ENCODE measurements at regions not wholly inside any gene's neighbourhood (a gene's known extent, or its start where the extent isn't known, plus 50 kb on each side); places are given as distances from the start of the nearest gene placed in this dataset.

- DNase-seq: peak; percentile 23
Measured at GRCh38 chr11:70733327-70734325, 335.3 kb downstream of the CTTN start.

GRCh38 chr11:70734379-70734778, 336.1 kb downstream of the CTTN start:
- no peak for DNase-seq

GRCh38 chr11:70734911-70735310, 336.6 kb downstream of the CTTN start:
- DNase-seq: no peak

GRCh38 chr11:70735976-70736375, 337.6 kb downstream of the CTTN start:
- no peak for DNase-seq

DNA sequence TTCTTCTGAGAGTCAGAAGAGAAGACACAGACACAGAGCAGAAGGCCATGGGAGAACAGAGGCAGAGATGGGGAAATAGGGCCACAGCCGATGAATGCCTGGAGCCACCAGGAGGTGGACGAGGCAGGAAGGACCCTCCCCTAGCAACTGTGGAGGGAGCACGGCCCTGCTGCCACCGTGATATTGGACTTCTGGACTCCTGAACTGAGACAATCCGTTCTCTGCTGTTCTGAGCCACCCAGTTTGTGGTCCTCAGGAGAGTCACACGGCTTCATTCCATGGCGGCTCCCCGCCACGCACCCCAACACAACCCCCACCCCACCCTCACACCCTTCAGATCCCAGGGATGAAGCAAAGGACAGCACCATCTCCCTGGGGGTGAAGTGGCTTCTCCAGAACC, 338.1 kb downstream of the CTTN start:
- no peak for DNase-seq

DNA sequence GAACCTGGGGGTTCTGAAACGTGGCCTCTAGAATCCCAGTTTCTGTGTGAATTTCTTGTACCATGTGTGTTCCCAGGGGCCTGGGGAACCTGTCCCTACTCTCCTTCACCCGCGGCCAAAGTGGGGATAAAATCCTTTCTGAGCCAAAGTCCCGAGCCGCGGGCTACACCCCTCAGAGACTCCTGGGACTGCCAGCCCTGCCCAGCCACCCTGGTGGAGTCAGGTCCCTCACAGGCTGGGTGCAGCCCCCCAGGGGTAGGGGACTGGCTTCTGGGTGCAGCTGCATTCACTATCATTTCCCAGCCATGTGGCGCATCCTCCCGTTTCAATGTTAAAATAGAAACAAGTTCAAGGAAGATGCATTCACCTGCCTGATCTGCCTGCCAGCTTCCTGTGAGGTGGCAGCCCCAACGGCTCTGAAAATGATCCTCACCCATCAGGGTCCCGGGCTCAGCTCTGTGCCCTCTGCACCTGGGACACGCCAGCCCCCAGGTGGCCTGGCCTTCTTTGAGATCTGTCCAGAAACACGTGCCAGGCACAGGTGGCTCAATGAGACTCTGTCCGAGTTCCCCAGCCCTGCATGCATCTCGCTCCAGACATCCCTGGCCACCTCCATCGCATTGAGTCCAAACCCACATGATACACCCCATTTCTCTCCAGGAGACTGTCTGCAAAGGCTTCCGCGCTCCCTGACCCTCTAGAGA, 338.8 kb downstream of the CTTN start:
- DNase-seq: no peak

GRCh38 chr11:70737816-70738630, 339.7 kb downstream of the CTTN start:
- no peak for DNase-seq

GRCh38 chr11:70738661-70739060, 340.3 kb downstream of the CTTN start:
- DNase-seq: no peak

DNA sequence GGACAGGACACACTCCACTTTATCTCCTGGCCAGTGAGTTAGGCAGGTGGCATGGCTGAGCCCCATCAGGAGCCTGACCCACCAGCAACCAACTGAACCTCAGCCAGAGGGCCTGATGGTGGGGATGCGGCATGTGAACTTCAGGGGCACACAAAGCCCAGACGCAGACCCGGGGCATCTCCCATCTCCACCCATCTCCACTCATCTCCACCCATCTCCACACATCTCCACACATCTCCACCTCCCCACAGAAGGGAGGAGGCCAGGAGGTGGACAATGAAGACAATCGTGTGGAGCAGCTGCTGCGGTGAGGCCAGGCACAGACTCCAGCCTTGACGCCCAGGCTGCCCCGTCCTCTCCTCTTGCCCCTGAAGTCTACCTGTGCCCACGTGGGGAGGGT, 340.8 kb downstream of the CTTN start:
- DNase-seq: no peak

GRCh38 chr11:70739811-70740487, 341.6 kb downstream of the CTTN start:
- peak; percentile 74 for DNase-seq

- DNase-seq: peak; percentile 68
Measured at GRCh38 chr11:70740488-70740851, 342.1 kb downstream of the CTTN start.

DNA sequence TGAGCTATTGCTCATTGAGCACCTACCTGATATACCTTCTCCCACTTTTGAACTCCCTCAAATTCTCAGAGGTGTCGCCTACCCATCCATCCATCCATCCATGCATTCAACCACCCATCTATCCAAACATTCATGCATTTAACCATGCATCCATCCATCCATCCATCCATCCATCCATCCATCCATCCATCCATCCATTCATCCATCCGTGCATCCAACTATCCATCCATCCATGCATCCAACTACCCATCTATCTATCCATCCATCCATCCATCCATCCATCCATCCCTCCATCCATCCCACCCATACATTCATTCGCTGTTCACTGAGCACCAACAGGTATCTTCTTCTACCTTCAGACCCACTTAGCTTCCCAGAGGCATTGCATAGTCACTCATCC, 342.8 kb downstream of the CTTN start:
- DNase-seq: no peak

- peak; percentile 72 for DNase-seq
Measured at GRCh38 chr11:70742553-70743291, 344.4 kb downstream of the CTTN start.

DNA sequence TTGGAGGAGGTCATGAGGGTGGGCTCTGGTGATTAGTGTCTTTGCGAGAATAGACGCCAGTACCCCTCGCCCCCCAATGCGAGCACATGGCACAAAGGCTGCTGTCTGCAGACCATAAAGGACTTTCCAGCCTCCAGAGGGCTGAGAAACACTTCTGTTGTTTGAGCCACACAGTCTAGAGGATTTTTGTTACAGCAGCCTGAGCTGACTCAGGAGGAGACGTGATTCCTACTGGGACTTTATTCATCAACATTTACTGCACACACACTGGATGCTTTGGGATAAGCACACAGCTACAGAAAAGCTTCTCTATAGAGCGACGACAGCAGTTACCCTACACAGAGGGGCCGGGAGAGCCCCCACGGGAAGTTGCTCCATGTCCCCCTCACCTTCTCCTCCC, 345.0 kb downstream of the CTTN start:
- no peak for DNase-seq

DNA sequence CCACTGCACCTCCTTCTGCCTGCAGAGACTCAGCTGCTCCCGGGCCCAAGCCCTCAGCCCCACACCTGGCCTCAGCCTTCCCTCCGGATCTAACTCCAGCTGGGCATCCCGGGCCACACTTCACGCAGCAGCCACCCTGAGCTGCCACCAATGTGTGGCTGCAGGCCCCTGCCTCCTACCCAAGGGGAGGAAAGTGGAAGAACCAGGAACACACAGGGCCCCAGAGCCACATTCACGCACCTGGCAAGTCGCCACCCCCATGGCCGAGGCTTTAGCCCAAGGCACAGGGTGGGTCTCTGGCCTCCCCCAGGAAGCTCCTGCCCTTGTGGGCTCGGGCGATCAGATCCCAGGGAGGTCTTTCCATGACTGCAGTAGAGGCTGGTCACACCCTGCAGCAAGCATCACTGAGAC, 345.6 kb downstream of the CTTN start:
- no peak for DNase-seq

GRCh38 chr11:70744396-70745185, 346.3 kb downstream of the CTTN start:
- DNase-seq: no peak

DNA sequence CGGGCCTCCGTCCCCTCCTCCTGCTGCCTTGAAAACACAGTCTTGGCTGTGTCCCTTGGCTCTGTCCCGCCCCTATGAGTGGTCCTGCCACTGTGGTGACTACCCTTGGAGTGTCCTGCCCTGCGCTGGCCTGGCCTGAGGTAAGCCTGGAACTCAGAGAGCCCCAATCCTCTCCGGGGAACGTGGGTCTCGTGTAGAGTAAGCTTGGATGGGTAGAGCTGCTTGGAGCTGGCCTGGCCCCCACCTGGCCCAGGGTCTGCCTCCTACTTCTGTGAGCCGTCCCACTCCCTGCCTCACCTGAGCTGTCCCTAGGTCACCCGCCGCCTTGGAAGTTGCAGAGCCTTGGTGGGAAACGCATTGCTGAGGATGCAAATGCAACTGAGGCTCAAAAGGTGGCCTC, 347.1 kb downstream of the CTTN start:
- DNase-seq: no peak

DNA sequence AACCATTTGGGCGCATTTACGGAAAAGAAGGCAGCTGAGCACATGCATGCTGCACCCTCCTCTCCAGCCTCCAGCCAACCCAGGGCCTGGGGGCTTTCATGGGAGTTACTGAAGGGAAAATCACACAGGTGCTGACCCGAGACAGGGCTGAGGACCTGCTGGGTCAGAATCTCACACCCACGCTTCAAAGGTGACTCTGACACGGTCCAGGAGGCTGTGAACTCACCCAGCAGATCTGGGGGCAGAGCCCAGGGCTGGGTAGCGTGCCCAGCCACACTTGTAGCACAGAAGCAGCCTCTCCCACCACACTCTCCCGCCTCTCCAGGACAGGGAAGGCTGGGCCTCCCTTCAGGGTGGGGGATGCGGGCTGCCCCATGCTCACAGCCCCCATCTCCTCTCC, 347.6 kb downstream of the CTTN start:
- DNase-seq: no peak

DNA sequence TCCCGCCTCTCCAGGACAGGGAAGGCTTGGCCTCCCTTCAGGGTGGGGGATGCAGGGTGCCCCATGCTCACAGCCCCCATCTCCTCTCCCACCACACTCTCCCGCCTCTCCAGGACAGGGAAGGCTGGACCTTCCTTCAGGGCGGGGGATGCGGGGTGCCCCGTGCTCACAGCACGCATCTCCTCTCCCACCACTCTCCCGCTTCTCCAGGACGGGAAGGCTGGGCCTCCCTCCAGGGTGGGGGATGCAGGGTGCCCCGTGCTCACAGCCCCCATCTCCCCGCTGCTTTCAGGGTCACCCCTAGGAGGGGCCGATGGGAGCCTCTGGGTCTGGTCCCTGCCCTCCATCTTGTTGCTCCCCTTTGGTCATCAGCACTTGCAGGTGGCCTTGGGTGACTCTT, 348.0 kb downstream of the CTTN start:
- DNase-seq: no peak

- DNase-seq: no peak
Measured at GRCh38 chr11:70747285-70747684, 349.0 kb downstream of the CTTN start.

DNA sequence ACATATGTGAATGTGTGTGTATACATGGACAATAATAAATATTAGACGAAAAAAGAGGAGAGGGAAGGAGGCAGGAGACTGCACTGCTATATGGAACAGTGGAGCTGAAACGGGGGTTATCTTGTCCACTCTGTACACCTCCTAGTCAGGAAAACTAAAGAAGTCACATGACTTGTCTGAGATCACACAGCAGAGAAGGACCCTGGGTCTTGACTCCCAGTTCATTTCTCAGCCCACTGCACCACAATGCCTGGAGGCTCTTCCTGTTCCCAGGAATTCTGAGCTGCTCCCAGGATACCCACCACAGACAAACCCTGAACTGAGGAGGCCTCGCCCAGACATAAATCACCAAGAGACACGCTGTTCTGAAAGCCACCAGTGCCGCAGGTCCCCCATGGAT, 349.6 kb downstream of the CTTN start:
- DNase-seq: no peak

Data from NCI-H146 (cell line).